Astrocyte (in vitro differentiated cells and primary cell): ENCODE measurements at regions not wholly inside any gene's neighbourhood (a gene's known extent, or its start where the extent isn't known, plus 50 kb on each side); places are given as distances from the start of the nearest gene placed in this dataset.

Experiments used
- DNase-seq: peaks from one replicate; pipeline ENCODE4 v3.0.0-alpha.2; 2010; ENCODE audit warnings: low read depth
- FAIRE-seq: peaks from 2 replicates; lab custom pipeline; 2011; peaks lifted over from hg19 to GRCh38; lab: Jason Lieb, UNC
- H2AFZ ChIP-seq: 2 replicates; pipeline ENCODE4 v1.6.0; 2012; ENCODE audit warnings: low read depth, low read length, inconsistent platforms
- H3K27ac ChIP-seq: 2 replicates; pipeline ENCODE4 v1.5.1; 2011; ENCODE audit warnings: low read depth, low read length, inconsistent platforms
- H3K27me3 ChIP-seq: 2 replicates; pipeline ENCODE4 v1.6.0; 2011; ENCODE audit warnings: low read length, inconsistent platforms; ENCODE audit not compliant: insufficient read depth
- H3K36me3 ChIP-seq: 2 replicates; pipeline ENCODE4 v1.5.1; 2011; ENCODE audit warnings: low read length, inconsistent platforms; ENCODE audit not compliant: insufficient read depth
- H3K4me1 ChIP-seq: 2 replicates; pipeline ENCODE4 v1.5.1; 2011; ENCODE audit warnings: low read length, inconsistent platforms; ENCODE audit not compliant: insufficient read depth
- H3K4me2 ChIP-seq: 2 replicates; pipeline ENCODE4 v1.6.0; 2012; ENCODE audit warnings: low read length, inconsistent platforms
- H3K4me3 ChIP-seq: 2 replicates; pipeline ENCODE4 v1.5.1; 2011; ENCODE audit warnings: low read depth, mild to moderate bottlenecking, low read length, inconsistent platforms; ENCODE audit not compliant: insufficient read depth
- H3K79me2 ChIP-seq: 2 replicates; pipeline ENCODE4 v1.6.0; 2012; ENCODE audit warnings: mild to moderate bottlenecking, low read length, inconsistent platforms; ENCODE audit not compliant: insufficient read depth
- H3K9ac ChIP-seq: 2 replicates; pipeline ENCODE4 v1.6.0; 2012; ENCODE audit warnings: mild to moderate bottlenecking, low read length, inconsistent platforms
- H3K9me3 ChIP-seq: 2 replicates; pipeline ENCODE4 v1.5.1; 2012; ENCODE audit warnings: low read depth, mild to moderate bottlenecking, low read length, inconsistent platforms; ENCODE audit not compliant: insufficient read depth
- H4K20me1 ChIP-seq: 2 replicates; pipeline ENCODE4 v1.6.0; 2012; ENCODE audit warnings: low read length, inconsistent platforms; ENCODE audit not compliant: insufficient read depth
- H3K27ac Mint-ChIP-seq: one replicate; pipeline ENCODE4 v1.8.0; 2021; ENCODE audit warnings: mild to moderate bottlenecking, mixed read lengths; ENCODE audit not compliant: unreplicated experiment
- H3K27me3 Mint-ChIP-seq: one replicate; pipeline ENCODE4 v1.8.0; 2021; ENCODE audit warnings: low read depth, mixed read lengths; ENCODE audit not compliant: unreplicated experiment
- H3K36me3 Mint-ChIP-seq: one replicate; pipeline ENCODE4 v1.8.0; 2021; ENCODE audit warnings: low read depth, mixed read lengths; ENCODE audit not compliant: unreplicated experiment
- H3K4me1 Mint-ChIP-seq: one replicate; pipeline ENCODE4 v1.8.0; 2021; ENCODE audit warnings: low read depth, mixed read lengths; ENCODE audit not compliant: unreplicated experiment
- H3K4me3 Mint-ChIP-seq: one replicate; pipeline ENCODE4 v1.8.0; 2021; ENCODE audit warnings: mild to moderate bottlenecking, moderate library complexity, mixed read lengths; ENCODE audit not compliant: unreplicated experiment
- H3K9me3 Mint-ChIP-seq: one replicate; pipeline ENCODE4 v1.8.0; 2021; ENCODE audit warnings: mild to moderate bottlenecking, mixed read lengths; ENCODE audit not compliant: unreplicated experiment
- CTCF ChIP-seq: IDR thresholded peaks from 2 replicates; pipeline ENCODE4 v1.5.1; 2011; ENCODE audit warnings: low read depth, mild to moderate bottlenecking, inconsistent platforms, low read length, moderate library complexity; ENCODE audit not compliant: insufficient read depth
- EZH2 ChIP-seq: IDR thresholded peaks from 2 replicates; pipeline ENCODE4 v1.6.1; 2012; ENCODE audit warnings: mild to moderate bottlenecking, low read length, inconsistent platforms; ENCODE audit not compliant: insufficient read depth

GRCh38 chr4:34850968-34851367 lies 1393.3 kb downstream of the ARAP2 start:
- Histone ChIP-seq H3K9ac (no peak overlapping the region), H3K4me1 (no peaks in the 10 kb centered on the region), H3K9me3 (no peaks in the 10 kb centered on the region), H3K27me3 (no peaks in the 10 kb centered on the region), H3K27ac (no peak overlapping the region), H3K79me2 (no peaks in the 10 kb centered on the region), H3K36me3 (no peaks in the 10 kb centered on the region), H3K4me3 (no peak overlapping the region), H4K20me1 (no peaks in the 10 kb centered on the region), H3K4me2 (no peak overlapping the region), H2AFZ (no peak overlapping the region)
- no peak overlapping the region for H3K4me3 Mint-ChIP-seq
- H3K27ac Mint-ChIP-seq, result no peak overlapping the region
- TF ChIP-seq EZH2 (no peak), CTCF (no peak)
- H3K9me3 Mint-ChIP-seq, result no peaks in the 10 kb centered on the region
- peaks cover 2% of the 10 kb centered on the region for H3K27me3 Mint-ChIP-seq
- FAIRE-seq (no peak), DNase-seq (peak; percentile 6)
- H3K36me3 Mint-ChIP-seq, result no peaks in the 10 kb centered on the region
- H3K4me1 Mint-ChIP-seq, result peaks cover 10% of the 10 kb centered on the region

GRCh38 chr4:34851411-34851810 lies 1392.9 kb downstream of the ARAP2 start:
- FAIRE-seq, result no peak
- H3K4me2 ChIP-seq, result no peak overlapping the region
- no peaks in the 10 kb centered on the region for H4K20me1 ChIP-seq
- no peak overlapping the region for H3K9ac ChIP-seq
- H3K4me1 ChIP-seq, result no peaks in the 10 kb centered on the region
- Mint-ChIP-seq H3K27ac (no peak overlapping the region), H3K4me3 (no peak overlapping the region), H3K4me1 (peaks cover 10% of the 10 kb centered on the region), H3K9me3 (no peaks in the 10 kb centered on the region), H3K36me3 (no peaks in the 10 kb centered on the region), H3K27me3 (peaks cover 2% of the 10 kb centered on the region)
- no peaks in the 10 kb centered on the region for H3K9me3 ChIP-seq
- no peak overlapping the region for H3K27ac ChIP-seq
- H3K36me3 ChIP-seq, result no peaks in the 10 kb centered on the region
- H3K4me3 ChIP-seq, result no peak overlapping the region
- DNase-seq, result no peak
- H2AFZ ChIP-seq, result no peak overlapping the region
- TF ChIP-seq CTCF, result no peak
- TF ChIP-seq EZH2, result no peak
- peaks cover 2% of the 10 kb centered on the region for H3K27me3 ChIP-seq
- H3K79me2 ChIP-seq, result no peaks in the 10 kb centered on the region

GRCh38 chr4:34854451-34854850 lies 1389.9 kb downstream of the ARAP2 start:
- H3K27ac ChIP-seq, result no peak overlapping the region
- H3K27me3 ChIP-seq, result peaks cover 2% of the 10 kb centered on the region
- H3K9ac ChIP-seq, result no peak overlapping the region
- Mint-ChIP-seq H3K27ac (no peak overlapping the region), H3K9me3 (no peaks in the 10 kb centered on the region), H3K4me3 (no peak overlapping the region), H3K36me3 (no peaks in the 10 kb centered on the region), H3K27me3 (peaks cover 2% of the 10 kb centered on the region), H3K4me1 (peaks cover 10% of the 10 kb centered on the region)
- TF ChIP-seq EZH2, result no peak
- TF ChIP-seq CTCF, result no peak
- H3K4me3 ChIP-seq, result no peak overlapping the region
- H3K9me3 ChIP-seq, result no peaks in the 10 kb centered on the region
- no peaks in the 10 kb centered on the region for H3K36me3 ChIP-seq
- FAIRE-seq, result no peak
- H2AFZ ChIP-seq, result no peak overlapping the region
- DNase-seq, result no peak
- H3K4me2 ChIP-seq, result no peak overlapping the region
- H3K4me1 ChIP-seq, result no peaks in the 10 kb centered on the region
- no peaks in the 10 kb centered on the region for H3K79me2 ChIP-seq
- H4K20me1 ChIP-seq, result no peaks in the 10 kb centered on the region
